Left lung (tissue), 4 donors: ENCODE measurements at regions not wholly inside any gene's neighbourhood (a gene's known extent, or its start where the extent isn't known, plus 50 kb on each side); places are given as distances from the start of the nearest gene placed in this dataset.
A peak's percentile ranks its signal among the peaks of the same experiment; 100 is the strongest.

Experiments
- ATAC-seq: fragments of 200-7000 bp; cut with Tn5 transposase; one replicate; pipeline ENCODE4 v1.9.1; 2020; ENCODE audit warnings: moderate library complexity
- DNase-seq, 4 donors: peaks; one replicate each; pipeline ENCODE4 v3.0.0-alpha.2; 2013 to 2020
- H3K27ac ChIP-seq, 2 donors: fragments of 200-600 bp; sonication (generic) in 1 of 2; one replicate each; pipeline versions ENCODE4 v1.5.0 to v1.8.0; 2020 to 2021
- H3K27me3 ChIP-seq, 2 donors: fragments of 200-600 bp; sonication (generic) in 1 of 2; one replicate each; pipeline versions ENCODE4 v1.5.0 to v1.8.0; 2020 to 2021
- H3K36me3 ChIP-seq, 2 donors: fragments of 200-600 bp; sonication (generic) in 1 of 2; one replicate each; pipeline versions ENCODE4 v1.5.0 to v1.8.0; 2020 to 2021
- H3K4me1 ChIP-seq, 2 donors: fragments of 200-600 bp; one replicate each; pipeline ENCODE4 v1.8.0; 2021
- H3K4me3 ChIP-seq, 2 donors: fragments of 200-600 bp; sonication (generic) in 1 of 2; one replicate each; pipeline versions ENCODE4 v1.5.0 to v1.8.0; 2020 to 2021; ENCODE audit warnings: mild to moderate bottlenecking in 1 of 2
- H3K9me3 ChIP-seq, 2 donors: fragments of 200-600 bp; sonication (generic) in 1 of 2; one replicate each; pipeline versions ENCODE4 v1.5.0 to v1.8.0; 2020 to 2021
- intact Hi-C, 2 donors: fragments of 100-400 bp; cut with DNase I; formaldehyde crosslinking; loops; one replicate each; pipeline versions ENCODE4 v1.11.2 to v1.14.2; 2022
- TF ChIP-seq, protein P1 (sequence below), 2 donors: fragments of 200-600 bp; sonication (generic) in 1 of 2; IDR thresholded peaks; one replicate each; pipeline versions ENCODE4 v1.5.0 to v1.8.0; 2021; ENCODE audit warnings: antibody characterized with exemption in 2 of 2
- donor health status: DM: no; HTN: yes; CAD: no.
- donor health status: DM: no; HTN: no; CAD: no.

DNA sequence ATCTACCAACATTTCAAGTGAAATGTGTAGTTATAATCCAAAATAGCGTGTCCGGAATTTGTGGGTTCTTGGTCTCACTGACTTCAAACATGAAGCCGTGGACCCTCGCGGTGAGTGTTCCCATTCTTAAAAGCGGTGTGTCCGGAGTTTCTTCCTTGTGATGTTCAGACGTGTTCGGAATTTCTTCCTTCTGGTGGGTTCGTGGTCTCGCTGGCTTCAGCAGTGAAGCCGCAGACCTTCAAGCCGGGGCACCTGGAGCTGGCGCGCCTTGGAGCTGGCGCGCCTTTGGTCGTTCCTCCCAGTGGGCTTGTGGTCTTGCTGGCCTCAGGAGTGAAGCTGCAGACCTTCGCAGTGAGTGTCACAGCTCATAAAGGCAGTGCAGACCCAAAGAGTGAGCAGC, 291.5 kb upstream of the EYS start:
- intact Hi-C loops, result no loop called here
- H3K36me3 ChIP-seq, result no peaks in the 10 kb centered on the region
- TF ChIP-seq, protein P1, sequence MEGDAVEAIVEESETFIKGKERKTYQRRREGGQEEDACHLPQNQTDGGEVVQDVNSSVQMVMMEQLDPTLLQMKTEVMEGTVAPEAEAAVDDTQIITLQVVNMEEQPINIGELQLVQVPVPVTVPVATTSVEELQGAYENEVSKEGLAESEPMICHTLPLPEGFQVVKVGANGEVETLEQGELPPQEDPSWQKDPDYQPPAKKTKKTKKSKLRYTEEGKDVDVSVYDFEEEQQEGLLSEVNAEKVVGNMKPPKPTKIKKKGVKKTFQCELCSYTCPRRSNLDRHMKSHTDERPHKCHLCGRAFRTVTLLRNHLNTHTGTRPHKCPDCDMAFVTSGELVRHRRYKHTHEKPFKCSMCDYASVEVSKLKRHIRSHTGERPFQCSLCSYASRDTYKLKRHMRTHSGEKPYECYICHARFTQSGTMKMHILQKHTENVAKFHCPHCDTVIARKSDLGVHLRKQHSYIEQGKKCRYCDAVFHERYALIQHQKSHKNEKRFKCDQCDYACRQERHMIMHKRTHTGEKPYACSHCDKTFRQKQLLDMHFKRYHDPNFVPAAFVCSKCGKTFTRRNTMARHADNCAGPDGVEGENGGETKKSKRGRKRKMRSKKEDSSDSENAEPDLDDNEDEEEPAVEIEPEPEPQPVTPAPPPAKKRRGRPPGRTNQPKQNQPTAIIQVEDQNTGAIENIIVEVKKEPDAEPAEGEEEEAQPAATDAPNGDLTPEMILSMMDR (IDR thresholded peaks at IDR 0.05), result no peak

DNA sequence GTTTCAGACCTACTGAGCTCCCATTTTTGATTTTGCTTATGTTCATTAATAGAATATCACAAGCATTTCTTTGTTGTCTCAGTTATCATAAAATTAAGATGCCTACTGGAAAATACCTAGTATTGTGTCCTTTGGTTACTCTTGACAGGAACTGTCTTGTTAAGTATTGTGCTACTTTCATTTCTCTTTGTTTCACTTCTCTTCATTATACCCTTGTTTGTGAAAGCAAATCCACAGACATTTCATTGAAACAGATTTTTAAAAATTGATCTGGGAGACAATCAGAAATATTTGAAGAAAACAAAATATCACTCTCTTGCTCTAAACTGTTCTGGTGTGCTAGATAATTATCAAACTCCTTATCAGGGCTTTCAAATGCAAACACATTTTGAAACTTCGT, 290.5 kb upstream of the EYS start:
- no peak for DNase-seq
- TF ChIP-seq, protein P1 (IDR thresholded peaks at IDR 0.05), result no peak
- Histone ChIP-seq H3K4me1 (no peaks in the 10 kb centered on the region), H3K9me3 (peaks cover 0 to 8% of the 10 kb centered on the region in 2 donors), H3K36me3 (no peaks in the 10 kb centered on the region), H3K27ac (no peak overlapping the region), H3K27me3 (no peaks in the 10 kb centered on the region), H3K4me3 (no peak overlapping the region)
- intact Hi-C loops, result no loop called here
- no peak for ATAC-seq

More for the DNA sequence above, 291.5 kb upstream of the EYS start:
- ATAC-seq (no peak), DNase-seq (peak in 1 of 4 donors; percentile 50)
- H3K4me1 ChIP-seq, result no peaks in the 10 kb centered on the region
- H3K4me3 ChIP-seq, result no peak overlapping the region
- H3K27ac ChIP-seq, result no peak overlapping the region
- peaks cover 0 to 8% of the 10 kb centered on the region in 2 donors for H3K9me3 ChIP-seq
- no peaks in the 10 kb centered on the region for H3K27me3 ChIP-seq

DNA sequence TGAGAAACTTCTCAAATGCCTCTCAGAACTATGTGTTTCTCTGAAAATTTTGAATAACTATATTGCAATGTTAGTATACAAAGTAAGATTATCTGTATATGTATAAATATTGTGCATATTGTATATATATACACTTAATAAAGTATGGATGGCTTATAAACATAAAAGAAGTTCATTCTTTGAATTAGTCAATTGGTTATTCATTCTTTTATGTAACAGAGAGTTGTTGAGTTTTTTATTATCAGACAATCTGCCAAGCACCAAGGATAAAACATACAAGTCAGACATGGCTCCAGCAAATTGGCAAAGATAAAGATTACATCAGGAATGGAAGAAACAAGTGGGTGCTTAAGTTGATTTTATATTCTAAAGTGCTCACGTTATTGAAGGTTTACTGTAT, 289.1 kb upstream of the EYS start:
- Histone ChIP-seq H3K4me3 (no peak overlapping the region), H3K27ac (no peak overlapping the region), H3K27me3 (no peaks in the 10 kb centered on the region), H3K4me1 (no peaks in the 10 kb centered on the region), H3K36me3 (no peaks in the 10 kb centered on the region), H3K9me3 (peaks cover 0 to 8% of the 10 kb centered on the region in 2 donors)
- DNase-seq, result peak in 1 of 4 donors; percentile 4
- TF ChIP-seq, protein P1 (IDR thresholded peaks at IDR 0.05), result no peak
- intact Hi-C loops, result no loop called here
- no peak for ATAC-seq

DNA sequence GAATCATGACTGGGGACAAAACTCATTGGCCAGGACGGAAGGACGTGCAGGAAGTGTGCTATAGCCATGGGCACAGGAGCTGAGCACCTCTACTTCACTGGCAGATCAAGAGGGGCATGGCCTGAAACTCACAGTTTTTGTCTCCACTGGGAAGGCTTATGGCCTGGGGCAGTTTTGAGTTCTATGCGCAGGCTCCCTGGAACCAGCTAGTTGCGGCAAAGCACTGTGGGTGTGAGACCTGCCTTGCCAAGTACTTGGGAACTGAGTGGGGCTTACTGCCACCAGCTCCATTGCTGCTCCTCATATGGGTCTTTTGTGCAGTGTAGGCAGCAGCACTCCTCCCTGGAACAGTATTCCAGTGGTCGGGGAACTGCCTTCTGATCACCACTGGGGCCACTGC, 282.6 kb upstream of the EYS start:
- H3K4me1 ChIP-seq, result no peaks in the 10 kb centered on the region
- DNase-seq, result no peak
- ATAC-seq, result no peak
- H3K4me3 ChIP-seq, result no peak overlapping the region
- H3K9me3 ChIP-seq, result peaks cover 0 to 13% of the 10 kb centered on the region in 2 donors
- intact Hi-C loops, result no loop called here
- H3K27me3 ChIP-seq, result no peaks in the 10 kb centered on the region
- no peak overlapping the region for H3K27ac ChIP-seq
- H3K36me3 ChIP-seq, result no peaks in the 10 kb centered on the region
- TF ChIP-seq, protein P1 (IDR thresholded peaks at IDR 0.05), result no peak

DNA sequence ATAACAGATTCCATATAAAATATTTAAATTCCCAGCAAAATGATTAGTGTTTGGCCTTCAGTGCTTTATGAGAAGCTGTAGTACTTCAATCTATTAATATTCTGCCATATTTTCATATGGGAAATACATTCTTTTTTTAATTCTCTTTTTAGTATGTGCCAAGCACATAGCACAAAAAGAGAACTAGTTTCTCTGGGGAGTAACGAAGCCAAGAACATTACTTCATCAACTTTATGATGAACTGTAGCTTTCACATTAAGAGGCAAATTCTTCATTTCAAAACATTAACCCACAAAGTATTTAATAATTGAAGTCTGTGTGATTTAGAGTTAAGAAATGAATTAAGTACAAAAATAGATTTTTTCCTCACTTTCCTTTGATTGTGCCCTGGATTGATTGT, 281.0 kb upstream of the EYS start:
- H3K36me3 ChIP-seq, result no peaks in the 10 kb centered on the region
- TF ChIP-seq, protein P1 (IDR thresholded peaks at IDR 0.05), result no peak
- ATAC-seq (no peak), DNase-seq (peak in 2 of 4 donors; percentile 60 to 68)
- intact Hi-C loops, result no loop called here
- no peaks in the 10 kb centered on the region for H3K27me3 ChIP-seq
- H3K4me3 ChIP-seq, result no peak overlapping the region
- H3K4me1 ChIP-seq, result no peaks in the 10 kb centered on the region
- H3K27ac ChIP-seq, result no peak overlapping the region
- H3K9me3 ChIP-seq, result peaks cover 0 to 15% of the 10 kb centered on the region in 2 donors
